ENCODE measurements at regions not wholly inside any gene's neighbourhood (a gene's known extent, or its start where the extent isn't known, plus 50 kb on each side); places are given as distances from the start of the nearest gene placed in this dataset.

- ChIA-PET POLR2A (no interaction called here), CTCF (no interaction called here)
- intact Hi-C loops (cut with micrococcal nuclease; ENCODE audit: unreplicated experiment) (no loop called here), in situ Hi-C loops (cut with HindIII; ENCODE audit: low pct_unique_long_range_greater_than_20kb, low sequenced_read_pairs) (no loop called here)
- H3K4me1 ChIP-seq (ENCODE audit: control insufficient read depth, insufficient read depth, low read length): no peaks in the 10 kb centered on the region
- no peak overlapping the region for H3K27ac ChIP-seq (ENCODE audit: low read length)
- no peaks in the 10 kb centered on the region for H3K27me3 ChIP-seq (ENCODE audit: control insufficient read depth, insufficient read depth, low read length)
- no peaks in the 10 kb centered on the region for H3K36me3 ChIP-seq (ENCODE audit: control insufficient read depth, insufficient read depth, low read length)
- ATAC-seq (no peak), DNase-seq (ENCODE audit: low read depth, low spot score) (no peak)
- no peak overlapping the region for H3K4me3 ChIP-seq (ENCODE audit: low read depth in 2 of 2, low read length in 2 of 2)
- no peaks in the 10 kb centered on the region for H3K9me3 ChIP-seq (ENCODE audit: control insufficient read depth, insufficient read depth, low read depth, low read length)
- TF ChIP-seq REST (IDR thresholded peaks at IDR 0.05; ENCODE audit: insufficient read depth in 1 of 2, low read depth in 2 of 2, low read length in 1 of 2) (no peak), SIN3A (IDR thresholded peaks at IDR 0.05; ENCODE audit: borderline replicate concordance, insufficient read depth, low read depth, low read length) (no peak), CTCF (IDR thresholded peaks at IDR 0.05) (no peak), TCF7L2 (IDR thresholded peaks at IDR 0.05; ENCODE audit: low read depth, low read length) (no peak), POLR2AphosphoS5 (IDR thresholded peaks at IDR 0.05; ENCODE audit: low read depth, low read length) (no peak)
- no TSS peak for BruUV-seq (replicated peaks)
These were observed 467.2 kb downstream of the CDH8 start for GRCh38 chr16:61569028-61569427.

GRCh38 chr16:61564716-61565115 is 471.5 kb downstream of the CDH8 start:
- DNase-seq (ENCODE audit: low read depth, low spot score): no peak
- no peak for TF ChIP-seq SIN3A (IDR thresholded peaks at IDR 0.05; ENCODE audit: borderline replicate concordance, insufficient read depth, low read depth, low read length)
- no peaks in the 10 kb centered on the region for H3K9me3 ChIP-seq (ENCODE audit: control insufficient read depth, insufficient read depth, low read depth, low read length)

GRCh38 chr16:61555718-61556441 is 480.4 kb downstream of the CDH8 start:
- Histone ChIP-seq H3K36me3 (ENCODE audit: control insufficient read depth, insufficient read depth, low read length) (no peaks in the 10 kb centered on the region), H3K4me1 (ENCODE audit: control insufficient read depth, insufficient read depth, low read length) (no peaks in the 10 kb centered on the region), H3K27me3 (ENCODE audit: control insufficient read depth, insufficient read depth, low read length) (no peaks in the 10 kb centered on the region), H3K9me3 (ENCODE audit: control insufficient read depth, insufficient read depth, low read depth, low read length) (no peaks in the 10 kb centered on the region), H3K4me3 (ENCODE audit: low read depth in 2 of 2, low read length in 2 of 2) (no peak overlapping the region), H3K27ac (ENCODE audit: low read length) (no peak overlapping the region)
- no peak for DNase-seq (ENCODE audit: low read depth, low spot score)
- ATAC-seq: no peak
- POLR2A ChIA-PET: no interaction called here
- CTCF ChIA-PET: no interaction called here
- in situ Hi-C loops (cut with HindIII; ENCODE audit: low pct_unique_long_range_greater_than_20kb, low sequenced_read_pairs): no loop called here
- BruUV-seq (replicated peaks): no TSS peak
- TF ChIP-seq SIN3A (IDR thresholded peaks at IDR 0.05; ENCODE audit: borderline replicate concordance, insufficient read depth, low read depth, low read length) (no peak), POLR2AphosphoS5 (IDR thresholded peaks at IDR 0.05; ENCODE audit: low read depth, low read length) (no peak), TCF7L2 (IDR thresholded peaks at IDR 0.05; ENCODE audit: low read depth, low read length) (no peak)
- intact Hi-C loops (cut with micrococcal nuclease; ENCODE audit: unreplicated experiment): no loop called here

More at GRCh38 chr16:61564716-61565115, 471.5 kb downstream of the CDH8 start:
- intact Hi-C loops (cut with micrococcal nuclease; ENCODE audit: unreplicated experiment): no loop called here
- H3K27me3 ChIP-seq (ENCODE audit: control insufficient read depth, insufficient read depth, low read length): no peaks in the 10 kb centered on the region
- no peak overlapping the region for H3K4me3 ChIP-seq (ENCODE audit: low read depth in 2 of 2, low read length in 2 of 2)
- H3K36me3 ChIP-seq (ENCODE audit: control insufficient read depth, insufficient read depth, low read length): no peaks in the 10 kb centered on the region
- in situ Hi-C loops (cut with HindIII; ENCODE audit: low pct_unique_long_range_greater_than_20kb, low sequenced_read_pairs): no loop called here
- H3K4me1 ChIP-seq (ENCODE audit: control insufficient read depth, insufficient read depth, low read length): no peaks in the 10 kb centered on the region
- CTCF ChIA-PET: no interaction called here
- no TSS peak for BruUV-seq (replicated peaks)
- POLR2A ChIA-PET: no interaction called here
- ATAC-seq: no peak
- no peak overlapping the region for H3K27ac ChIP-seq (ENCODE audit: low read length)

All from Panc1 (cell line).